NT2/D1 (cell line): ENCODE measurements at regions not wholly inside any gene's neighbourhood (a gene's known extent, or its start where the extent isn't known, plus 50 kb on each side); places are given as distances from the start of the nearest gene placed in this dataset.

Experiments used
- YY1 ChIP-seq: IDR thresholded peaks from 2 replicates; pipeline ENCODE4 v1.6.1; 2011; ENCODE audit not compliant: insufficient read length, insufficient read depth
- ZNF274 ChIP-seq: IDR thresholded peaks from 2 replicates; pipeline ENCODE4 v1.6.1; 2011; ENCODE audit warnings: mild to moderate bottlenecking, low read depth, low read length

DNA sequence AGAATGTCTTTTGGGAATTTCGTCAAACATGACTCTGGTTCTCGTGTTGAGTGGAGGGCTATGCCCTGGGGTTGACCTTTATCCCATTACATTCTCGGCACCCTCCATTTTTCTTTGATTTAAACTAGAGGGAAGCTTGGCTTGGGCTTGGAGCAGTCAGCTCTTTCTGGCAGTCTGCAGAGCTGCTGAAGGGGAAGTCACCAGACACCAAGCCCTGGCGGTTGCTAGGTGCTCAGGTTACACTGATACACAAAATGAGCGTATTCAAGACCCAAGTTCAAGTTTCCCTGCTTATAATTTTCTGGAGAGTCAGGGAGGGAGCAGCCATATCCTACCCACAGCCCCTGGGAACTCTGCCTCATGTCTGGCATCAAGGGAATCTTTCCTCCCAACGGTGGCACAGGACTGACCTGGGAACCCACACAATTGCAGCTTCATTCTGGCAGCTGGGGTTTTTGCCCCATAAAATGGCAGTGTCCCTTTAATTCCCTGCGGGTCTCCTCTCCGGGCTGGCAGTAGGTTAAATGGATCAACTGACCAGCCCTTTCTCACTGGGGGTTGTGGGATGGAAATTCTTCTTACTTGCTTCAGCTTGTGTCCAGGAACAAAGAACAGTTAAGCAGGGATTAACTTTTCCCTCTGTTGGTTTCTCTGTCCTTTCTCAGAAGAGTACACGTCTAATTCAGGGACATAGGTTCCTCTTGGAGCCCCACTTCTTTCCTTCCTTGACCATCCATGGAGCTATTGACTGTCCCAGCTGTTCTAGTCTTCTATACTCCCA lies 110.0 kb upstream of the DLG1 start:
- TF ChIP-seq YY1 (no peak), ZNF274 (no peak)
